PC-9 (cell line): ENCODE measurements at regions not wholly inside any gene's neighbourhood (a gene's known extent, or its start where the extent isn't known, plus 50 kb on each side); places are given as distances from the start of the nearest gene placed in this dataset.
"Not testable (repeated sequence)": the region's sequence is repeated elsewhere in the genome, so short reads cannot be mapped to it uniquely, and the experiment has no call there.

Experiments used
- EZH2 ChIP-seq: fragments of 200-600 bp; sonication (generic); IDR thresholded peaks from 2 replicates; pipeline ENCODE4 v1.8.0; 2017; ENCODE audit warnings: antibody characterized with exemption, low read depth
- TF ChIP-seq, protein P1 (sequence below): fragments of 200-600 bp; sonication (generic); conservative IDR thresholded peaks from 2 replicates; pipeline ENCODE4 v1.6.1; 2017; ENCODE audit warnings: mixed run types, antibody characterized with exemption, mild to moderate bottlenecking, moderate library complexity

DNA sequence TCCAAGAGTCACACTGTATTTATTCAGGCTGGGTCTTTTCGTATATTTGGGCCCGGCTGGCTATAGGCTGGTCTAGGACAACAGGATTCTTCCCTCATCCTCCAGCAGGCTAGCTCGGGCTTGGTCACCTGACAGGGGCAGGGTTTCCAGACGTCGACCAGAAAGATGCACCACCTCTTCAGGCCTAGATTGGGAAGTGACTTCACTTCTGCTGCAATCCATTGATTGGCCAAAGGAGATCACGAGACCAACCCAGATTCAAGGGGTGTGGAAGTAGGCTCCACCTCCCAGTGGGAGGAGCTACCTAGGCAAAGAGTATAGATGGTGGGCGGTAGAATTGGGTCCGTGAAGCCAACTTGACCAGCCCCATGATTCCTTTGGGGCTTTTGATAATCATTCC is 167.5 kb downstream of the GOSR1 start:
- TF ChIP-seq, protein P1, sequence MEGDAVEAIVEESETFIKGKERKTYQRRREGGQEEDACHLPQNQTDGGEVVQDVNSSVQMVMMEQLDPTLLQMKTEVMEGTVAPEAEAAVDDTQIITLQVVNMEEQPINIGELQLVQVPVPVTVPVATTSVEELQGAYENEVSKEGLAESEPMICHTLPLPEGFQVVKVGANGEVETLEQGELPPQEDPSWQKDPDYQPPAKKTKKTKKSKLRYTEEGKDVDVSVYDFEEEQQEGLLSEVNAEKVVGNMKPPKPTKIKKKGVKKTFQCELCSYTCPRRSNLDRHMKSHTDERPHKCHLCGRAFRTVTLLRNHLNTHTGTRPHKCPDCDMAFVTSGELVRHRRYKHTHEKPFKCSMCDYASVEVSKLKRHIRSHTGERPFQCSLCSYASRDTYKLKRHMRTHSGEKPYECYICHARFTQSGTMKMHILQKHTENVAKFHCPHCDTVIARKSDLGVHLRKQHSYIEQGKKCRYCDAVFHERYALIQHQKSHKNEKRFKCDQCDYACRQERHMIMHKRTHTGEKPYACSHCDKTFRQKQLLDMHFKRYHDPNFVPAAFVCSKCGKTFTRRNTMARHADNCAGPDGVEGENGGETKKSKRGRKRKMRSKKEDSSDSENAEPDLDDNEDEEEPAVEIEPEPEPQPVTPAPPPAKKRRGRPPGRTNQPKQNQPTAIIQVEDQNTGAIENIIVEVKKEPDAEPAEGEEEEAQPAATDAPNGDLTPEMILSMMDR, result not testable (repeated sequence)
- TF ChIP-seq EZH2, result not testable (repeated sequence)
